HL-60 (cell line): ENCODE measurements at regions not wholly inside any gene's neighbourhood (a gene's known extent, or its start where the extent isn't known, plus 50 kb on each side); places are given as distances from the start of the nearest gene placed in this dataset.

Experiments used
- POLR2AphosphoS5 ChIP-seq: IDR thresholded peaks from 2 replicates; pipeline ENCODE4 v1.6.1; 2012; ENCODE audit warnings: low read depth
- SPI1 ChIP-seq: IDR thresholded peaks from 2 replicates; pipeline ENCODE4 v1.6.1; 2012; ENCODE audit warnings: low read depth, mild to moderate bottlenecking, borderline replicate concordance
- TF ChIP-seq, protein P1 (sequence below): IDR thresholded peaks from 2 replicates; pipeline ENCODE4 v1.6.1; 2012; ENCODE audit warnings: low read depth; ENCODE audit not compliant: insufficient replicate concordance

- TF ChIP-seq POLR2AphosphoS5 (no peak), SPI1 (no peak)
- TF ChIP-seq, protein P1, sequence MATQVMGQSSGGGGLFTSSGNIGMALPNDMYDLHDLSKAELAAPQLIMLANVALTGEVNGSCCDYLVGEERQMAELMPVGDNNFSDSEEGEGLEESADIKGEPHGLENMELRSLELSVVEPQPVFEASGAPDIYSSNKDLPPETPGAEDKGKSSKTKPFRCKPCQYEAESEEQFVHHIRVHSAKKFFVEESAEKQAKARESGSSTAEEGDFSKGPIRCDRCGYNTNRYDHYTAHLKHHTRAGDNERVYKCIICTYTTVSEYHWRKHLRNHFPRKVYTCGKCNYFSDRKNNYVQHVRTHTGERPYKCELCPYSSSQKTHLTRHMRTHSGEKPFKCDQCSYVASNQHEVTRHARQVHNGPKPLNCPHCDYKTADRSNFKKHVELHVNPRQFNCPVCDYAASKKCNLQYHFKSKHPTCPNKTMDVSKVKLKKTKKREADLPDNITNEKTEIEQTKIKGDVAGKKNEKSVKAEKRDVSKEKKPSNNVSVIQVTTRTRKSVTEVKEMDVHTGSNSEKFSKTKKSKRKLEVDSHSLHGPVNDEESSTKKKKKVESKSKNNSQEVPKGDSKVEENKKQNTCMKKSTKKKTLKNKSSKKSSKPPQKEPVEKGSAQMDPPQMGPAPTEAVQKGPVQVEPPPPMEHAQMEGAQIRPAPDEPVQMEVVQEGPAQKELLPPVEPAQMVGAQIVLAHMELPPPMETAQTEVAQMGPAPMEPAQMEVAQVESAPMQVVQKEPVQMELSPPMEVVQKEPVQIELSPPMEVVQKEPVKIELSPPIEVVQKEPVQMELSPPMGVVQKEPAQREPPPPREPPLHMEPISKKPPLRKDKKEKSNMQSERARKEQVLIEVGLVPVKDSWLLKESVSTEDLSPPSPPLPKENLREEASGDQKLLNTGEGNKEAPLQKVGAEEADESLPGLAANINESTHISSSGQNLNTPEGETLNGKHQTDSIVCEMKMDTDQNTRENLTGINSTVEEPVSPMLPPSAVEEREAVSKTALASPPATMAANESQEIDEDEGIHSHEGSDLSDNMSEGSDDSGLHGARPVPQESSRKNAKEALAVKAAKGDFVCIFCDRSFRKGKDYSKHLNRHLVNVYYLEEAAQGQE: no peak
Measured at GRCh38 chr6:166872531-166873009, 83.8 kb downstream of the RNASET2 start.
